ENCODE measurements at regions not wholly inside any gene's neighbourhood (a gene's known extent, or its start where the extent isn't known, plus 50 kb on each side); places are given as distances from the start of the nearest gene placed in this dataset.
A peak's percentile ranks its signal among the peaks of the same experiment; 100 is the strongest.

- Mint-ChIP-seq H3K27me3 (ENCODE audit: low read depth) (peaks cover 34% of the 10 kb centered on the region), H3K9me3 (no peaks in the 10 kb centered on the region), H3K4me3 (no peak overlapping the region), H3K4me1 (ENCODE audit: low read depth) (no peaks in the 10 kb centered on the region), H3K36me3 (ENCODE audit: insufficient read depth) (no peaks in the 10 kb centered on the region)
- DNase-seq (no peak), ATAC-seq (no peak)
Measured at GRCh38 chr6:148193063-148193680, 149.5 kb upstream of the SASH1 start.

GRCh38 chr6:148195511-148195910, 147.1 kb upstream of the SASH1 start:
- peaks cover 38% of the 10 kb centered on the region for H3K27me3 Mint-ChIP-seq (ENCODE audit: low read depth)
- no peak for ATAC-seq

GRCh38 chr6:148199584-148199983, 143.1 kb upstream of the SASH1 start:
- peaks cover 52% of the 10 kb centered on the region for H3K27me3 Mint-ChIP-seq (ENCODE audit: low read depth)
- H3K4me1 Mint-ChIP-seq (ENCODE audit: low read depth): peaks cover 17% of the 10 kb centered on the region
- H3K4me3 Mint-ChIP-seq: no peak overlapping the region
- no peaks in the 10 kb centered on the region for H3K36me3 Mint-ChIP-seq (ENCODE audit: insufficient read depth)
- peaks cover 7% of the 10 kb centered on the region for H3K9me3 Mint-ChIP-seq
- DNase-seq (no peak), ATAC-seq (no peak)

More at GRCh38 chr6:148195511-148195910, 147.1 kb upstream of the SASH1 start:
- Mint-ChIP-seq H3K9me3 (no peaks in the 10 kb centered on the region), H3K4me3 (no peak overlapping the region), H3K4me1 (ENCODE audit: low read depth) (peaks cover 3% of the 10 kb centered on the region), H3K36me3 (ENCODE audit: insufficient read depth) (no peaks in the 10 kb centered on the region)
- DNase-seq: no peak

GRCh38 chr6:148200293-148200692, 142.3 kb upstream of the SASH1 start:
- Mint-ChIP-seq H3K4me3 (no peak overlapping the region), H3K4me1 (ENCODE audit: low read depth) (peaks cover 22% of the 10 kb centered on the region), H3K36me3 (ENCODE audit: insufficient read depth) (no peaks in the 10 kb centered on the region), H3K27me3 (ENCODE audit: low read depth) (peaks cover 52% of the 10 kb centered on the region), H3K9me3 (peaks cover 7% of the 10 kb centered on the region)
- DNase-seq: no peak
- ATAC-seq: no peak

GRCh38 chr6:148200781-148201180, 141.9 kb upstream of the SASH1 start:
- peaks cover 26% of the 10 kb centered on the region for H3K4me1 Mint-ChIP-seq (ENCODE audit: low read depth)

GRCh38 chr6:148203281-148203925, 139.2 kb upstream of the SASH1 start:
- no peak for DNase-seq
- no peak overlapping the region for H3K4me3 Mint-ChIP-seq

More at GRCh38 chr6:148200781-148201180, 141.9 kb upstream of the SASH1 start:
- peaks cover 47% of the 10 kb centered on the region for H3K27me3 Mint-ChIP-seq (ENCODE audit: low read depth)
- H3K9me3 Mint-ChIP-seq: peaks cover 7% of the 10 kb centered on the region
- no peak overlapping the region for H3K4me3 Mint-ChIP-seq
- DNase-seq: no peak
- H3K36me3 Mint-ChIP-seq (ENCODE audit: insufficient read depth): no peaks in the 10 kb centered on the region
- ATAC-seq: no peak

GRCh38 chr6:148203970-148204369, 138.7 kb upstream of the SASH1 start:
- ATAC-seq: peak; percentile 94 to 95
- H3K4me3 Mint-ChIP-seq: no peak overlapping the region
- peaks cover 44% of the 10 kb centered on the region for H3K27me3 Mint-ChIP-seq (ENCODE audit: low read depth)
- peak; percentile 36 for DNase-seq
- peaks cover 26% of the 10 kb centered on the region for H3K4me1 Mint-ChIP-seq (ENCODE audit: low read depth)
- peaks cover 7% of the 10 kb centered on the region for H3K9me3 Mint-ChIP-seq
- no peaks in the 10 kb centered on the region for H3K36me3 Mint-ChIP-seq (ENCODE audit: insufficient read depth)

More at GRCh38 chr6:148203281-148203925, 139.2 kb upstream of the SASH1 start:
- Mint-ChIP-seq H3K27me3 (ENCODE audit: low read depth) (peaks cover 43% of the 10 kb centered on the region), H3K36me3 (ENCODE audit: insufficient read depth) (no peaks in the 10 kb centered on the region), H3K4me1 (ENCODE audit: low read depth) (peaks cover 26% of the 10 kb centered on the region), H3K9me3 (peaks cover 7% of the 10 kb centered on the region)
- ATAC-seq: peak; percentile 32 to 38

GRCh38 chr6:148208298-148208697, 134.3 kb upstream of the SASH1 start:
- ATAC-seq: no peak
- DNase-seq: no peak
- H3K4me1 Mint-ChIP-seq (ENCODE audit: low read depth): peaks cover 20% of the 10 kb centered on the region
- no peak overlapping the region for H3K4me3 Mint-ChIP-seq
- no peaks in the 10 kb centered on the region for H3K36me3 Mint-ChIP-seq (ENCODE audit: insufficient read depth)
- H3K9me3 Mint-ChIP-seq: peaks cover 5% of the 10 kb centered on the region
- peaks cover 45% of the 10 kb centered on the region for H3K27me3 Mint-ChIP-seq (ENCODE audit: low read depth)

- no peaks in the 10 kb centered on the region for H3K9me3 Mint-ChIP-seq
- H3K4me1 Mint-ChIP-seq (ENCODE audit: low read depth): no peaks in the 10 kb centered on the region
- ATAC-seq (no peak), DNase-seq (no peak)
- H3K4me3 Mint-ChIP-seq: no peak overlapping the region
- peaks cover 47% of the 10 kb centered on the region for H3K27me3 Mint-ChIP-seq (ENCODE audit: low read depth)
- no peaks in the 10 kb centered on the region for H3K36me3 Mint-ChIP-seq (ENCODE audit: insufficient read depth)
Measured at GRCh38 chr6:148211777-148212324, 130.8 kb upstream of the SASH1 start.

- H3K27me3 Mint-ChIP-seq (ENCODE audit: low read depth): peaks cover 48% of the 10 kb centered on the region
- ATAC-seq: no peak
Measured at GRCh38 chr6:148212366-148212765, 130.3 kb upstream of the SASH1 start.

GRCh38 chr6:148213366-148213765, 129.3 kb upstream of the SASH1 start:
- Mint-ChIP-seq H3K27me3 (ENCODE audit: low read depth) (peaks cover 41% of the 10 kb centered on the region), H3K36me3 (ENCODE audit: insufficient read depth) (no peaks in the 10 kb centered on the region), H3K4me3 (no peak overlapping the region), H3K4me1 (ENCODE audit: low read depth) (no peaks in the 10 kb centered on the region), H3K9me3 (no peaks in the 10 kb centered on the region)
- DNase-seq (no peak), ATAC-seq (no peak)

More at GRCh38 chr6:148212366-148212765, 130.3 kb upstream of the SASH1 start:
- no peak for DNase-seq
- H3K9me3 Mint-ChIP-seq: no peaks in the 10 kb centered on the region
- no peaks in the 10 kb centered on the region for H3K4me1 Mint-ChIP-seq (ENCODE audit: low read depth)
- H3K4me3 Mint-ChIP-seq: no peak overlapping the region
- no peaks in the 10 kb centered on the region for H3K36me3 Mint-ChIP-seq (ENCODE audit: insufficient read depth)

GRCh38 chr6:148214667-148215066, 128.0 kb upstream of the SASH1 start:
- DNase-seq (no peak), ATAC-seq (no peak)
- H3K36me3 Mint-ChIP-seq (ENCODE audit: insufficient read depth): no peaks in the 10 kb centered on the region
- no peaks in the 10 kb centered on the region for H3K4me1 Mint-ChIP-seq (ENCODE audit: low read depth)
- no peaks in the 10 kb centered on the region for H3K9me3 Mint-ChIP-seq
- peaks cover 35% of the 10 kb centered on the region for H3K27me3 Mint-ChIP-seq (ENCODE audit: low read depth)
- H3K4me3 Mint-ChIP-seq: no peak overlapping the region

GRCh38 chr6:148217051-148217450, 125.6 kb upstream of the SASH1 start:
- DNase-seq: no peak
- Mint-ChIP-seq H3K4me1 (ENCODE audit: low read depth) (no peaks in the 10 kb centered on the region), H3K27me3 (ENCODE audit: low read depth) (peaks cover 40% of the 10 kb centered on the region), H3K9me3 (no peaks in the 10 kb centered on the region), H3K4me3 (no peak overlapping the region), H3K36me3 (ENCODE audit: insufficient read depth) (no peaks in the 10 kb centered on the region)
- ATAC-seq: no peak

- no peak for ATAC-seq
- no peak for DNase-seq
- H3K36me3 Mint-ChIP-seq (ENCODE audit: insufficient read depth): no peaks in the 10 kb centered on the region
- H3K4me3 Mint-ChIP-seq: no peak overlapping the region
- peaks cover 34% of the 10 kb centered on the region for H3K27me3 Mint-ChIP-seq (ENCODE audit: low read depth)
- H3K9me3 Mint-ChIP-seq: no peaks in the 10 kb centered on the region
- no peaks in the 10 kb centered on the region for H3K4me1 Mint-ChIP-seq (ENCODE audit: low read depth)
Measured at GRCh38 chr6:148217921-148218320, 124.7 kb upstream of the SASH1 start.

Measured in activated T-cell treated with anti-CD3 and anti-CD28 coated beads, Interleukin-2, amount 50 U/mL, for 4 hours (primary cell).